H1 (cell line): ENCODE measurements at regions not wholly inside any gene's neighbourhood (a gene's known extent, or its start where the extent isn't known, plus 50 kb on each side); places are given as distances from the start of the nearest gene placed in this dataset.

Experiments used
- CTCF ChIA-PET: fragments of 300-600 bp; sonication (Branson Sonifier 250); formaldehyde crosslinking; loops from one replicate; lab custom pipeline; 2021; ENCODE audit not compliant: partially characterized antibody; lab: Charles Lee
- POLR2A ChIA-PET: fragments of 300-600 bp; sonication (Branson Sonifier 250); formaldehyde crosslinking; loops from one replicate; lab custom pipeline; 2021; ENCODE audit warnings: inconsistent platforms; ENCODE audit not compliant: partially characterized antibody; lab: Charles Lee
- DNase-seq, 2 experiments: peaks; one replicate each; pipeline versions ENCODE4 v3.0.0 to v3.0.0-alpha.2; 2010 to 2022; ENCODE audit warnings: low spot score in 2 of 2, low read depth in 1 of 2, mixed read lengths in 1 of 2
- FAIRE-seq: peaks from 2 replicates; lab custom pipeline; 2011; peaks lifted over from hg19 to GRCh38; lab: Jason Lieb, UNC
- H2AFZ ChIP-seq: 2 replicates; pipeline ENCODE4 v1.8.1; 2012; ENCODE audit warnings: low read length, inconsistent platforms
- H2AK5ac ChIP-seq: 2 replicates; pipeline ENCODE4 v1.6.1; 2013; ENCODE audit warnings: low read depth, low read length
- H2BK120ac ChIP-seq: replicated peaks from 2 replicates; pipeline ENCODE3; 2013; ENCODE audit warnings: low read depth, low read length, inconsistent platforms
- H2BK12ac ChIP-seq: 2 replicates; pipeline ENCODE4 v1.6.1; 2013; ENCODE audit warnings: low read depth, low read length
- H2BK15ac ChIP-seq: 2 replicates; pipeline ENCODE4 v1.6.1; 2013; ENCODE audit warnings: low read length
- H2BK20ac ChIP-seq: 2 replicates; pipeline ENCODE4 v1.6.1; 2013; ENCODE audit warnings: low read length
- H2BK5ac ChIP-seq: 2 replicates; pipeline ENCODE4 v1.6.1; 2013; ENCODE audit warnings: low read depth, low read length
- H3K14ac ChIP-seq: 2 replicates; pipeline ENCODE4 v1.6.1; 2013; ENCODE audit warnings: inconsistent platforms; ENCODE audit not compliant: insufficient read length
- H3K18ac ChIP-seq: 2 replicates; pipeline ENCODE4 v1.6.1; 2013; ENCODE audit warnings: low read length; ENCODE audit errors: extremely low read depth
- H3K23ac ChIP-seq: 2 replicates; pipeline ENCODE4 v1.6.1; 2013; ENCODE audit warnings: inconsistent platforms; ENCODE audit not compliant: insufficient read length
- H3K23me2 ChIP-seq: 2 replicates; pipeline ENCODE4 v1.6.1; 2013; ENCODE audit warnings: low read depth, low read length
- H3K27ac ChIP-seq: 2 replicates; pipeline ENCODE4 v1.6.1; 2011; ENCODE audit warnings: low read depth, low read length, inconsistent platforms
- H3K27me3 ChIP-seq, 4 experiments: replicated peaks in 1 of 4; 1 replicate in 1 of 4; 2 replicates in 3 of 4; pipeline versions ENCODE4 v1.6.1 to v1.8.1; 2011 to 2013; ENCODE audit warnings: low read length in 3 of 4, mild to moderate bottlenecking in 3 of 4, inconsistent platforms in 2 of 4, mixed read lengths in 2 of 4, moderate library complexity in 1 of 4; ENCODE audit not compliant: control insufficient read depth in 3 of 4, insufficient read depth in 3 of 4; ENCODE audit errors: extremely low read depth in 1 of 4
- H3K36me3 ChIP-seq, 4 experiments: 2 replicates each; pipeline versions ENCODE4 v1.6.1 to v1.8.1; 2011 to 2013; ENCODE audit warnings: mild to moderate bottlenecking in 4 of 4, low read length in 3 of 4, moderate library complexity in 2 of 4, control low read depth in 1 of 4, inconsistent platforms in 1 of 4; ENCODE audit not compliant: insufficient read depth in 4 of 4, control insufficient read depth in 2 of 4
- H3K4ac ChIP-seq: replicated peaks from 2 replicates; pipeline ENCODE3; 2013; ENCODE audit warnings: low read length, low read depth, mixed read lengths, inconsistent platforms; ENCODE audit not compliant: insufficient read length
- H3K4me1 ChIP-seq, 4 experiments: replicated peaks in 1 of 4; 1 replicate in 1 of 4; 2 replicates in 3 of 4; pipeline versions ENCODE4 v1.6.1 to v1.8.1; 2011 to 2013; ENCODE audit warnings: low read length in 3 of 4, inconsistent platforms in 2 of 4, mixed read lengths in 1 of 4; ENCODE audit not compliant: insufficient read depth in 4 of 4, control insufficient read depth in 3 of 4
- H3K4me2 ChIP-seq, 2 experiments: 2 replicates each; pipeline versions ENCODE4 v1.6.1 to v1.8.1; 2011 to 2013; ENCODE audit warnings: low read depth in 2 of 2, low read length in 2 of 2, control low read depth in 1 of 2, inconsistent platforms in 1 of 2, mild to moderate bottlenecking in 1 of 2; ENCODE audit not compliant: insufficient read depth in 1 of 2
- H3K4me3 ChIP-seq, 4 experiments: fragments of 200-600, 300-600 bp in 1 of 4; sonication (generic), shearing (Covaris generic), sonication (Bioruptor Twin) in 1 of 4; 2 replicates each; pipeline versions ENCODE4 v1.5.1 to v1.8.1; 2011 to 2016; ENCODE audit warnings: low read length in 4 of 4, low read depth in 3 of 4, control low read depth in 2 of 4, inconsistent platforms in 2 of 4, mild to moderate bottlenecking in 2 of 4, mixed read lengths in 1 of 4, moderate library complexity in 1 of 4; ENCODE audit not compliant: insufficient read depth in 2 of 4; ENCODE audit errors: extremely low read depth in 1 of 4
- H3K56ac ChIP-seq: replicated peaks from 2 replicates; pipeline ENCODE3; 2013; ENCODE audit warnings: low read depth, mild to moderate bottlenecking, mixed read lengths, low read length, inconsistent platforms; ENCODE audit not compliant: insufficient read length
- H3K79me1 ChIP-seq: 2 replicates; pipeline ENCODE4 v1.6.1; 2013; ENCODE audit warnings: low read depth, low read length, control low read depth
- H3K79me2 ChIP-seq, 2 experiments: 2 replicates each; pipeline versions ENCODE4 v1.6.1 to v1.8.1; 2012 to 2013; ENCODE audit warnings: low read length in 2 of 2, mild to moderate bottlenecking in 2 of 2, inconsistent platforms in 1 of 2; ENCODE audit not compliant: insufficient read depth in 2 of 2, control insufficient read depth in 1 of 2
- H3K9ac ChIP-seq, 4 experiments: replicated peaks in 1 of 4; 1 replicate in 1 of 4; 2 replicates in 3 of 4; pipeline versions ENCODE4 v1.6.1 to v1.8.1; 2011 to 2013; ENCODE audit warnings: low read depth in 3 of 4, low read length in 3 of 4, control low read depth in 2 of 4, mild to moderate bottlenecking in 2 of 4, moderate library complexity in 2 of 4, inconsistent platforms in 1 of 4; ENCODE audit errors: extremely low read depth in 1 of 4
- H3K9me3 ChIP-seq, 2 experiments: 2 replicates each; pipeline versions ENCODE4 v1.6.1 to v1.8.1; 2012 to 2013; ENCODE audit warnings: mild to moderate bottlenecking in 2 of 2, moderate library complexity in 2 of 2, control low read depth in 1 of 2, inconsistent platforms in 1 of 2, low read depth in 1 of 2, low read length in 1 of 2, mixed read lengths in 1 of 2; ENCODE audit not compliant: insufficient read depth in 2 of 2
- H4K20me1 ChIP-seq, 2 experiments: replicated peaks in 1 of 2; 2 replicates each; pipeline versions ENCODE3 to v1.8.1; 2011 to 2013; ENCODE audit warnings: inconsistent platforms in 2 of 2, low read length in 2 of 2, mild to moderate bottlenecking in 1 of 2; ENCODE audit not compliant: insufficient read depth in 2 of 2, control insufficient read depth in 1 of 2
- H4K5ac ChIP-seq: 2 replicates; pipeline ENCODE4 v1.6.1; 2013; ENCODE audit warnings: low read length, low read depth, mixed read lengths, inconsistent platforms; ENCODE audit not compliant: insufficient read length
- H4K8ac ChIP-seq: 2 replicates; pipeline ENCODE4 v1.8.0; 2013; ENCODE audit warnings: mild to moderate bottlenecking, moderate library complexity, low read length, inconsistent platforms; ENCODE audit not compliant: insufficient read depth; ENCODE audit errors: extremely low read depth
- H4K91ac ChIP-seq: replicated peaks from 2 replicates; pipeline ENCODE3; 2013; ENCODE audit warnings: low read length, mixed read lengths, inconsistent platforms; ENCODE audit not compliant: insufficient read length
- MAFK ChIP-seq: IDR thresholded peaks from 2 replicates; pipeline ENCODE4 v1.6.1; 2012; ENCODE audit warnings: low read depth, mild to moderate bottlenecking, improper control_type of control experiment, low read length
- TCF12 ChIP-seq: IDR thresholded peaks from 2 replicates; pipeline ENCODE4 v1.6.1; 2011; ENCODE audit warnings: low read depth, mild to moderate bottlenecking, low read length
- WGBS, 2 experiments: shearing (Covaris generic) in 1 of 2; methylation state at CpG; one replicate each; pipeline versions ENCODE4 v1.1.6 to v1.1.7; 2013 to 2015; ENCODE audit warnings: low lambda C conversion rate in 2 of 2, mixed read lengths in 2 of 2, inconsistent platforms in 1 of 2, low coverage in 1 of 2, missing lambda C conversion rate in 1 of 2; ENCODE audit not compliant: insufficient replicate concordance in 2 of 2, insufficient coverage in 1 of 2, insufficient read length in 1 of 2; ENCODE audit errors: extremely low coverage in 1 of 2, missing lambda C conversion rate in 1 of 2; 5-methylcytosine and 5-hydroxymethylcytosine counted together

- Histone ChIP-seq H2BK20ac (no peak overlapping the region), H3K4me2 (no peak overlapping the region), H2AFZ (no peak overlapping the region), H2BK12ac (no peak overlapping the region), H3K23me2 (no peaks in the 10 kb centered on the region; the same call in 1 of the 2 replicates), H3K4me3 (no peak overlapping the region), H4K8ac (no peak overlapping the region), H3K27me3 (no peaks in the 10 kb centered on the region), H2BK5ac (no peak overlapping the region), H3K9me3 (peaks cover 5 to 6% of the 10 kb centered on the region in 2 experiments; a peak in 3 of 4 replicates), H2BK120ac (no peak overlapping the region), H3K18ac (no peak overlapping the region), H4K20me1 (no peaks in the 10 kb centered on the region), H3K4ac (no peak overlapping the region), H3K4me1 (no peaks in the 10 kb centered on the region), H4K5ac (no peak overlapping the region), H3K79me2 (no peaks in the 10 kb centered on the region), H3K36me3 (peaks cover 0 to 3% (median 0%) of the 10 kb centered on the region in 4 experiments; a peak in 1 of 8 replicates), H3K14ac (no peak overlapping the region), H3K56ac (no peak overlapping the region), H3K79me1 (no peaks in the 10 kb centered on the region), H2AK5ac (no peak overlapping the region), H3K27ac (no peak overlapping the region), H4K91ac (no peak overlapping the region), H2BK15ac (no peak overlapping the region), H3K9ac (no peak overlapping the region), H3K23ac (no peak overlapping the region)
- DNase-seq (no peak), FAIRE-seq (no peak)
- ChIA-PET CTCF (no interaction called here), POLR2A (no interaction called here)
- WGBS, 2 experiments: 89% methylated on average over 3 of the region's 3 CpGs; no CpG with 5 or more reads in 1 of the 2 experiments
- TF ChIP-seq TCF12 (no peak), MAFK (no peak)
Observed at GRCh38 chr4:138902705-138903104, 112.9 kb upstream of the NOCT start.
